Gastroesophageal sphincter (tissue), 4 donors: ENCODE measurements at regions not wholly inside any gene's neighbourhood (a gene's known extent, or its start where the extent isn't known, plus 50 kb on each side); places are given as distances from the start of the nearest gene placed in this dataset.

Source experiments
- ATAC-seq: fragments of 150-250 bp; one replicate; pipeline ENCODE4 v1.9.1; 2016; ENCODE audit warnings: mild to moderate bottlenecking, moderate library complexity
- H3K27ac ChIP-seq, 4 donors: fragments of 200-600 bp; sonication (generic) in 3 of 4; 1 replicate in 3 of 4; 2 replicates in 1 of 4; pipeline ENCODE4 v1.5.1; 2016 to 2019
- H3K27me3 ChIP-seq: fragments of 200-600 bp; sonication (generic); one replicate; pipeline ENCODE4 v1.5.1; 2019
- H3K36me3 ChIP-seq, 2 donors: fragments of 200-600 bp; sonication (generic); one replicate each; pipeline ENCODE4 v1.5.1; 2019; ENCODE audit warnings: control low read depth in 1 of 2
- H3K4me1 ChIP-seq, 3 donors: fragments of 200-600 bp; sonication (generic); 1 replicate in 2 of 3; 2 replicates in 1 of 3; pipeline ENCODE4 v1.5.1; 2016 to 2019; ENCODE audit warnings: control low read depth in 2 of 3
- H3K4me3 ChIP-seq, 2 donors: fragments of 200-600 bp; sonication (generic); one replicate each; pipeline ENCODE4 v1.5.1; 2019; ENCODE audit warnings: mild to moderate bottlenecking in 1 of 2, moderate library complexity in 1 of 2
- H3K9me3 ChIP-seq, 3 donors: fragments of 200-600 bp; sonication (generic); one replicate each; pipeline ENCODE4 v1.5.1; 2017 to 2019; ENCODE audit warnings: control low read depth in 2 of 3
- EP300 ChIP-seq: sonication (generic); formaldehyde crosslinking; IDR thresholded peaks from one replicate; pipeline ENCODE4 v1.6.1; 2017; ENCODE audit warnings: antibody characterized with exemption, mild to moderate bottlenecking
- POLR2A ChIP-seq, 2 donors: fragments of 450-650 bp; IDR thresholded peaks; one replicate each; pipeline ENCODE4 v1.6.1; 2017; ENCODE audit warnings: antibody characterized with exemption in 2 of 2, mild to moderate bottlenecking in 2 of 2, moderate library complexity in 1 of 2
- POLR2AphosphoS5 ChIP-seq: sonication (generic); formaldehyde crosslinking; IDR thresholded peaks from one replicate; pipeline ENCODE4 v1.6.1; 2017; ENCODE audit warnings: antibody characterized with exemption
- WGBS, 2 donors: methylation state at CpG; one replicate each; pipeline ENCODE4 v1.1.5; 2018; ENCODE audit warnings: low coverage in 1 of 2; 5-methylcytosine and 5-hydroxymethylcytosine counted together
- TF ChIP-seq, protein P1 (sequence below), 4 experiments: fragments of 200-600 bp in 2 of 4; fragments of 450-650 bp in 2 of 4; sonication (generic) in 1 of 4; IDR thresholded peaks; one replicate each; pipeline ENCODE4 v1.5.1; 2017 to 2019; ENCODE audit warnings: antibody characterized with exemption in 4 of 4, mild to moderate bottlenecking in 2 of 4, moderate library complexity in 2 of 4

DNA sequence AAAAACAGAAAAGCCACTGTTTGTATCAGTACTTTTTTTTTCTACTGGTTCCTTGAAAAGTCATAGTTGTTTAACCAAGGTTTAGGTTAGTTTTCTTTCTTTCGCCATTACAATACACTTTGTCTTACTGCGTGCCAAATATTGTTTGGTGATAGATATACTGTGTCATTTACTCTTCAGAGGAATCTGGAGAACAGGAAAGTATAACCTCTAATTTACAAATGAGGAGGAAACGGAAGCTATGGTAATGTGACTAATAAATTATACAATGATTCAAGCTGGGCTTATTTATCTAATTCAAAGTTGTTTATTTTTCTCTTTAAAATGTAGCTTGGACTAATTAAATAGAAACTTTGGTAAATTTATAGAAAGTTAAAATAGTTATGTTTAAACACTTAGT is 96.2 kb upstream of the ROBO2 start:
- 29 to 45% methylated on average over 3 of the region's 3 CpGs for WGBS, 2 donors
- no peaks in the 10 kb centered on the region for H3K27me3 ChIP-seq
- H3K9me3 ChIP-seq = no peaks in the 10 kb centered on the region
- no peaks in the 10 kb centered on the region for H3K4me1 ChIP-seq
- no peak overlapping the region for H3K4me3 ChIP-seq
- H3K27ac ChIP-seq = no peak overlapping the region
- no peaks in the 10 kb centered on the region for H3K36me3 ChIP-seq
- TF ChIP-seq POLR2A (IDR thresholded peaks at IDR 0.05) (no peak), POLR2AphosphoS5 (no peak), EP300 (no peak)
- TF ChIP-seq, protein P1, sequence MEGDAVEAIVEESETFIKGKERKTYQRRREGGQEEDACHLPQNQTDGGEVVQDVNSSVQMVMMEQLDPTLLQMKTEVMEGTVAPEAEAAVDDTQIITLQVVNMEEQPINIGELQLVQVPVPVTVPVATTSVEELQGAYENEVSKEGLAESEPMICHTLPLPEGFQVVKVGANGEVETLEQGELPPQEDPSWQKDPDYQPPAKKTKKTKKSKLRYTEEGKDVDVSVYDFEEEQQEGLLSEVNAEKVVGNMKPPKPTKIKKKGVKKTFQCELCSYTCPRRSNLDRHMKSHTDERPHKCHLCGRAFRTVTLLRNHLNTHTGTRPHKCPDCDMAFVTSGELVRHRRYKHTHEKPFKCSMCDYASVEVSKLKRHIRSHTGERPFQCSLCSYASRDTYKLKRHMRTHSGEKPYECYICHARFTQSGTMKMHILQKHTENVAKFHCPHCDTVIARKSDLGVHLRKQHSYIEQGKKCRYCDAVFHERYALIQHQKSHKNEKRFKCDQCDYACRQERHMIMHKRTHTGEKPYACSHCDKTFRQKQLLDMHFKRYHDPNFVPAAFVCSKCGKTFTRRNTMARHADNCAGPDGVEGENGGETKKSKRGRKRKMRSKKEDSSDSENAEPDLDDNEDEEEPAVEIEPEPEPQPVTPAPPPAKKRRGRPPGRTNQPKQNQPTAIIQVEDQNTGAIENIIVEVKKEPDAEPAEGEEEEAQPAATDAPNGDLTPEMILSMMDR (IDR thresholded peaks at IDR 0.05) = no peak
- ATAC-seq = no peak

DNA sequence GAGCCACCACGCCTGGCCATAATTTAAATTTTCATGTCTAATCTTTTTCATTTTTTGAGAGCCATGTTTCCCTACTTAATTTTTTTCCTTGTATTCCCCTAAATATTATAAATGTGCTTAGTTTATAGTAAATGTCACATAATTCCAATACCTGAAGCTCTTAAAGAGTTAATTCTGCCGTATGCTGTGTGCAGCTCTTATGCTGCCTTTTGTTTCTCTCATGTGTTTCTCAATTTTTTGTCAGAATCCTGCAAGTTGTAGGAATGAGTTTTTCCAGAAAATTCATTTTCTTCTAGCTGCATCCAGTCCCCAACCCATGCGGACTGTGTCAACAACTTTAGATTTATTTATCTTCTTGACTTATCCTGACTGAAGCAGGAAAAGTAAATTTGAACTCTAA is 90.9 kb upstream of the ROBO2 start:
- no peaks in the 10 kb centered on the region for H3K4me1 ChIP-seq

DNA sequence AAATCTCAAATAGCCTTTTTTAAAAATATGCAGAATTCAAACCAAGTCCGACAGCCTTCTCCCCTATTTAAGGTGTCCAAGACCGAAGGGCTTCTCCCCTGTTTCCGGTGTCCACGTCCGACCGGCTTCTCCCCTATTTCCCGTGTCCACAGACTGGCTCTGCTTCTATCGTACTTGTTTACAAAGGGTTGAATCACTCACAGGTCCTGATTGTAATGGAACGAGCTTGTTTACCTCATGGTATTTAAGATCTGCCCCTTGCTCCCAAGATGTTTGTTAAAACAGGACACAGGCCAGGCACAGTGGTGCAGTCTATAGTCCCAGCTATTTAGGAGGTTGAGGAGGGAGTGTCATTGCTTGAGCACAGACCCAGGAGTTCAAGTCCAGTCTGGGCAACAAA is 90.4 kb upstream of the ROBO2 start:
- Histone ChIP-seq H3K4me1 (no peaks in the 10 kb centered on the region), H3K27me3 (no peaks in the 10 kb centered on the region), H3K36me3 (no peaks in the 10 kb centered on the region), H3K9me3 (no peaks in the 10 kb centered on the region), H3K4me3 (no peak overlapping the region), H3K27ac (no peak overlapping the region)
- no peak for ATAC-seq
- TF ChIP-seq POLR2AphosphoS5 = no peak
- WGBS, 2 donors = 71 to 84% methylated on average over 9 of the region's 9 CpGs

More for the DNA sequence above, 90.9 kb upstream of the ROBO2 start:
- TF ChIP-seq POLR2A (IDR thresholded peaks at IDR 0.05) (no peak), EP300 (no peak), POLR2AphosphoS5 (no peak)
- TF ChIP-seq, protein P1 (IDR thresholded peaks at IDR 0.05) = no peak
- H3K27me3 ChIP-seq = no peaks in the 10 kb centered on the region
- WGBS, 2 donors = 71 to 86% methylated on average over 2 to 3 of the region's 3 CpGs
- no peak for ATAC-seq
- H3K9me3 ChIP-seq = no peaks in the 10 kb centered on the region
- H3K4me3 ChIP-seq = no peak overlapping the region
- H3K27ac ChIP-seq = no peak overlapping the region
- H3K36me3 ChIP-seq = no peaks in the 10 kb centered on the region

DNA sequence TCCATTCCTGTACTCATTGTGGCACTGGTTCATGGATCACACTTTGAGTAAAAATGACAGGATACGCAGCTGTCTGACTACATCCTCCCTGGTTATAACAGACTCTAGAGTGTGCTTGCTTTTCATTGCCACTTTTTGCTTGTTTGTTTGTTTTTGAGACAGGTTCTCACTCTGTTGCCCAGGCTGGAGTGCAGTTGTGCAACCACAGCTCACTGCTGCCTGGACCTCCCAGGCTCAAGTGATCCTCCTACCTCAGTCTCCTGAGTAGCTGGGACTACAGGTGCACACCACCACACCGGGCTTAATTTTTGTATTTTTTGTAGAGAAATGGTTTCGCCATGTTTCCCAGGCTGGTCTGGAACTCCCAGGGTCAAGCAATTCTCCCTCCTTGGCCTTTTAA is 89.3 kb upstream of the ROBO2 start:
- Histone ChIP-seq H3K27ac (no peak overlapping the region), H3K36me3 (no peaks in the 10 kb centered on the region), H3K27me3 (no peaks in the 10 kb centered on the region), H3K4me3 (no peak overlapping the region), H3K9me3 (no peaks in the 10 kb centered on the region), H3K4me1 (no peaks in the 10 kb centered on the region)
- ATAC-seq = no peak
- WGBS, 2 donors = 72 to 89% methylated on average over 2 to 3 of the region's 3 CpGs
- no peak for TF ChIP-seq EP300
- no peak for TF ChIP-seq POLR2A (IDR thresholded peaks at IDR 0.05)
- TF ChIP-seq POLR2AphosphoS5 = no peak
- TF ChIP-seq, protein P1 (IDR thresholded peaks at IDR 0.05) = no peak

DNA sequence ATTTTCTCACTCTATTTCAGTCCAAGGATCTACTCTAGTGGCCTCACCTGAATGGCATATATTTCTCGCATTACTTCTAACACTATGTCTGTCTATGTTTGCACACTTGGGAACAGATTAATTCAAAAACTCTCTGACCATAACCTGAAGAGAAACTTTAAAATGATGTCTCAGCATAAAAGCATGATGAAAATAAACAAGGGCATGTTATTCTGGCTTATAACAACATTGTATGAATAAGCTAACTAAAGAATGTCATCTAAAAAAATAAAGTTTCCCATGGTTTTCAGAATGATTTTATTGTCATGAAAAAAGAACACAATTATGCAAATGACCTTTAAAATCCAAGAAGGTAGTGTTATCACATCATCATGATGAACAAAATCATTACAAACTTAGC is 85.5 kb upstream of the ROBO2 start:
- Histone ChIP-seq H3K4me1 (no peaks in the 10 kb centered on the region), H3K4me3 (no peak overlapping the region), H3K36me3 (no peaks in the 10 kb centered on the region), H3K27me3 (no peaks in the 10 kb centered on the region), H3K9me3 (no peaks in the 10 kb centered on the region), H3K27ac (no peak overlapping the region)
- TF ChIP-seq POLR2AphosphoS5 (no peak), EP300 (no peak), POLR2A (IDR thresholded peaks at IDR 0.05) (no peak)
- TF ChIP-seq, protein P1 (IDR thresholded peaks at IDR 0.05) = no peak
- 85 to 100% methylated on average over 1 of the region's 1 CpG for WGBS, 2 donors
- ATAC-seq = no peak

DNA sequence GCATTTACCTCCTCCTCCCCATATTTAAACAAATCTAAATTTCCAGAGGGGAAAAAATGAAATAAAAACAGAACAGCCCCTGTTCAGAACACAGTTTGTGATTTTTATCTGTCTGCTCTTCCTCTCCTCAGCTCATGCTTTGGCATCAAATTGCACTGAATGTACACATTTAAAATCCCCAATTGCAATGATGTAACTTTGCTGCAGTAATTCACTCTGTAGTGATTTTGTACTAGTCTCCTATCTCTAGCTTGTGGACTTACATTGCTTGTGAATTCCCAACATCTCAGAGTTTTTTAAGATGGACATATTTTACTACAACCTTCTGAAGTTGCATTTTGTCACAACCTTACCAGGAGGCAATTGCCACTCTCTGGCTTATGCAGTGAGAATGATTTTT is 81.6 kb upstream of the ROBO2 start:
- no peak for ATAC-seq
- Histone ChIP-seq H3K36me3 (no peaks in the 10 kb centered on the region), H3K4me1 (no peaks in the 10 kb centered on the region), H3K9me3 (no peaks in the 10 kb centered on the region), H3K4me3 (no peak overlapping the region), H3K27ac (no peak overlapping the region), H3K27me3 (no peaks in the 10 kb centered on the region)
- TF ChIP-seq POLR2A (IDR thresholded peaks at IDR 0.05) (no peak), POLR2AphosphoS5 (no peak), EP300 (no peak)
- TF ChIP-seq, protein P1 (IDR thresholded peaks at IDR 0.05) = no peak
